Ovary (tissue), 7 donors: ENCODE measurements at regions not wholly inside any gene's neighbourhood (a gene's known extent, or its start where the extent isn't known, plus 50 kb on each side); places are given as distances from the start of the nearest gene placed in this dataset.

Source experiments
- DNase-seq, 5 donors: peaks; one replicate each; pipeline ENCODE4 v3.0.0-alpha.2; 2019 to 2020
- H3K27ac ChIP-seq, 2 donors: fragments of 200-600 bp; one replicate each; pipeline versions ENCODE4 v1.5.1 to v1.8.0; 2019 to 2022
- H3K27me3 ChIP-seq: fragments of 200-600 bp; one replicate; pipeline ENCODE4 v1.8.0; 2022
- H3K36me3 ChIP-seq: fragments of 200-600 bp; sonication (generic); one replicate; pipeline ENCODE4 v1.5.1; 2019
- H3K4me1 ChIP-seq: one replicate; pipeline ENCODE4 v1.8.1; 2013; ENCODE audit warnings: mild to moderate bottlenecking, moderate library complexity; ENCODE audit not compliant: insufficient read depth
- H3K4me3 ChIP-seq: fragments of 200-600 bp; sonication (generic); one replicate; pipeline ENCODE4 v1.5.1; 2017
- H3K9me3 ChIP-seq, 2 donors: fragments of 200-600 bp in 1 of 2; sonication (generic) in 1 of 2; one replicate each; pipeline versions ENCODE4 v1.5.1 to v1.8.1; 2013 to 2019; ENCODE audit warnings: mild to moderate bottlenecking in 1 of 2, moderate library complexity in 1 of 2
- CTCF ChIP-seq, 3 donors: fragments of 450-650 bp in 2 of 3; fragments of 200-600 bp in 1 of 3; IDR thresholded peaks; one replicate each; pipeline versions ENCODE4 v1.5.1 to v1.8.0; 2016 to 2022; ENCODE audit warnings: antibody characterized with exemption in 3 of 3, mild to moderate bottlenecking in 1 of 3
- EP300 ChIP-seq: sonication (generic); formaldehyde crosslinking; IDR thresholded peaks from one replicate; pipeline ENCODE4 v1.6.1; 2017; ENCODE audit warnings: antibody characterized with exemption
- POLR2A ChIP-seq: fragments of 450-650 bp; IDR thresholded peaks from one replicate; pipeline ENCODE4 v1.6.1; 2017; ENCODE audit warnings: antibody characterized with exemption, mild to moderate bottlenecking, moderate library complexity
- WGBS, 3 donors: extraction: QIAGEN DNeasy Blood & Tissue Kit in 1 of 3; methylation state at CpG; one replicate each; pipeline versions ENCODE4 v1.1.5 to v1.1.7; 2013 to 2017; 5-methylcytosine and 5-hydroxymethylcytosine counted together
- intact Hi-C, 4 donors: fragments of 100-400 bp; cut with DNase I; formaldehyde crosslinking; loops; one replicate each; pipeline versions ENCODE4 v1.11.0 to v1.15.1; 2022 to 2023
- donor health status: DM: no; HTN: no; CAD: no; lungs with moderate emphysema.
- donor health status: DM: no; HTN: no; CAD: no.
- donor health status: Bipolar disorder and iron deficiency.
- donor health status: DM: no; HTN: no; CAD: no.
- donor health status: DM: yes; HTN: yes; CAD: no.

DNA sequence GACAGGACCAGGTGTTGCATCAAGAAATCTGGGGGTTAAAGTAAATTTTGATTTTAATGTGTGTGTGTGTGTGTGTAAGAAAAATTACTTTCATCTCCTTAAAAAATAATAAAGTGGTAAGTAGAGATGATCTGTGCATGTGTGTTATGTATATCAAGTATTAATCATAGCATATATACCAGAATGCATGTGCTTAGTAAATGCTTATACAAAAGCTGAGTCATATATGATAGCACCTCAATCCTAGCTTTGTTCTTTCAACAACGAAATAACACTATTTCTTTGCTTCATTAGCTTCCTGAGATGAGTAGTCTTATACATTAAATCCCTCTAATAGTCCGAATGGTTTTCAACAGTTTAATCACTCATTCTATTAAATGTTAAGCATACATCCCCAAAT is 899.6 kb upstream of the ANO3 start:
- DNase-seq = no peak
- no peaks in the 10 kb centered on the region for H3K36me3 ChIP-seq
- H3K9me3 ChIP-seq = no peaks in the 10 kb centered on the region
- H3K27ac ChIP-seq = no peak overlapping the region
- H3K4me3 ChIP-seq = no peak overlapping the region
- TF ChIP-seq POLR2A (no peak), CTCF (IDR thresholded peaks at IDR 0.05) (no peak), EP300 (no peak)
- no peaks in the 10 kb centered on the region for H3K4me1 ChIP-seq
- 83 to 92% (median 88%) methylated on average over 2 of the region's 2 CpGs for WGBS, 3 donors
- no peaks in the 10 kb centered on the region for H3K27me3 ChIP-seq
- intact Hi-C loops = no loop called here

DNA sequence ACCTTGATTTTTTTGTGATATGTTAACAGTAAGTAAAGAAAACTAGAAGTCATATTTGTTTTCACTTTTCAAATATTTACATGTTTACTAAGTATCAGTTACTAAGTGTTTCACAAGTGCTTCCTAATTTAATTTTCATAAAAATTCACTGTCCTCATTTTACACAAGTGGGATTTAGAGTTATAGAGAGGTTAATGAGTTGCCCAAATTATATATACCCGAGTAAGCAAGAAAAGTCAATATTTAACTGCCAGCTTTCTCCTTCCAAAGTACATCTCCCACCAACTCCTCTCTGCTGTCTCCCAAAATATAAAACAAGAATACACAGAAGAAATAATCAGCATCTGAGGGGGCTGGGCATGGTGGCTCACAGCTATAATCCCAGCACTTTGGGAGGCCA is 896.7 kb upstream of the ANO3 start:
- no peak overlapping the region for H3K4me3 ChIP-seq
- no peaks in the 10 kb centered on the region for H3K9me3 ChIP-seq
- 41 to 66% (median 46%) methylated on average over 1 of the region's 1 CpG for WGBS, 3 donors
- no peaks in the 10 kb centered on the region for H3K36me3 ChIP-seq
- intact Hi-C loops = no loop called here
- H3K27me3 ChIP-seq = no peaks in the 10 kb centered on the region
- TF ChIP-seq CTCF (IDR thresholded peaks at IDR 0.05) = no peak
- no peak for TF ChIP-seq EP300
- TF ChIP-seq POLR2A = no peak
- no peak for DNase-seq
- no peak overlapping the region for H3K27ac ChIP-seq
- no peaks in the 10 kb centered on the region for H3K4me1 ChIP-seq

- TF ChIP-seq CTCF (IDR thresholded peaks at IDR 0.05) = no peak
- TF ChIP-seq POLR2A = no peak
- no peak for TF ChIP-seq EP300
- no peaks in the 10 kb centered on the region for H3K4me1 ChIP-seq
- no peaks in the 10 kb centered on the region for H3K9me3 ChIP-seq
- H3K4me3 ChIP-seq = no peak overlapping the region
- H3K27me3 ChIP-seq = no peaks in the 10 kb centered on the region
- WGBS, 3 donors = 86 to 90% (median 87%) methylated on average over 2 of the region's 2 CpGs
- no peaks in the 10 kb centered on the region for H3K36me3 ChIP-seq
- intact Hi-C loops = no loop called here
- no peak overlapping the region for H3K27ac ChIP-seq
- DNase-seq = no peak
These were observed 895.6 kb upstream of the ANO3 start for GRCh38 chr11:25436326-25436725.

- no peaks in the 10 kb centered on the region for H3K27me3 ChIP-seq
- no peaks in the 10 kb centered on the region for H3K9me3 ChIP-seq
- no peaks in the 10 kb centered on the region for H3K36me3 ChIP-seq
- WGBS, 3 donors = 8 to 19% (median 13%) methylated on average over 3 of the region's 3 CpGs
- no peaks in the 10 kb centered on the region for H3K4me1 ChIP-seq
- intact Hi-C loops = no loop called here
- no peak for TF ChIP-seq POLR2A
- no peak for TF ChIP-seq CTCF (IDR thresholded peaks at IDR 0.05)
- TF ChIP-seq EP300 = no peak
- no peak overlapping the region for H3K27ac ChIP-seq
- H3K4me3 ChIP-seq = no peak overlapping the region
- DNase-seq = no peak
These were observed 890.5 kb upstream of the ANO3 start for GRCh38 chr11:25441421-25441820.

- H3K27ac ChIP-seq = no peak overlapping the region
- TF ChIP-seq EP300 (no peak), POLR2A (no peak), CTCF (IDR thresholded peaks at IDR 0.05) (no peak)
- H3K9me3 ChIP-seq = no peaks in the 10 kb centered on the region
- intact Hi-C loops = no loop called here
- H3K36me3 ChIP-seq = no peaks in the 10 kb centered on the region
- H3K4me1 ChIP-seq = no peaks in the 10 kb centered on the region
- DNase-seq = no peak
- 76 to 96% (median 83%) methylated on average over 1 of the region's 1 CpG for WGBS, 3 donors
- H3K27me3 ChIP-seq = no peaks in the 10 kb centered on the region
- no peak overlapping the region for H3K4me3 ChIP-seq
These were observed 882.8 kb upstream of the ANO3 start for GRCh38 chr11:25449091-25449490.
